SJSA1 (cell line): ENCODE measurements at regions not wholly inside any gene's neighbourhood (a gene's known extent, or its start where the extent isn't known, plus 50 kb on each side); places are given as distances from the start of the nearest gene placed in this dataset.

Experiments used
- DNase-seq, 2 experiments: peaks; one replicate each; pipeline ENCODE4 v3.0.0-alpha.2; 2015 to 2020; ENCODE audit warnings: low spot score in 2 of 2, low read depth in 1 of 2
- H3K27ac ChIP-seq: fragments of 250-450 bp; sonication (Bioruptor Pico); 2 replicates; pipeline ENCODE4 v1.5.1; 2020; ENCODE audit warnings: mild to moderate bottlenecking, moderate library complexity
- H3K27me3 ChIP-seq: fragments of 250-450 bp; sonication (Bioruptor Pico); replicated peaks from 2 replicates; pipeline ENCODE4 v1.5.1; 2020; ENCODE audit warnings: mild to moderate bottlenecking, moderate library complexity
- H3K36me3 ChIP-seq: fragments of 250-450 bp; sonication (Bioruptor Pico); 2 replicates; pipeline ENCODE4 v1.5.1; 2020; ENCODE audit warnings: mild to moderate bottlenecking
- H3K4me1 ChIP-seq: fragments of 250-450 bp; sonication (Bioruptor Pico); replicated peaks from 2 replicates; pipeline ENCODE4 v1.6.1; 2021; ENCODE audit warnings: mild to moderate bottlenecking
- H3K4me3 ChIP-seq: fragments of 250-450 bp; sonication (Bioruptor Pico); 2 replicates; pipeline ENCODE4 v1.5.1; 2020; ENCODE audit warnings: mild to moderate bottlenecking
- H3K9me3 ChIP-seq: fragments of 250-450 bp; sonication (Bioruptor Pico); replicated peaks from 2 replicates; pipeline ENCODE4 v1.5.1; 2020; ENCODE audit warnings: mild to moderate bottlenecking

DNA sequence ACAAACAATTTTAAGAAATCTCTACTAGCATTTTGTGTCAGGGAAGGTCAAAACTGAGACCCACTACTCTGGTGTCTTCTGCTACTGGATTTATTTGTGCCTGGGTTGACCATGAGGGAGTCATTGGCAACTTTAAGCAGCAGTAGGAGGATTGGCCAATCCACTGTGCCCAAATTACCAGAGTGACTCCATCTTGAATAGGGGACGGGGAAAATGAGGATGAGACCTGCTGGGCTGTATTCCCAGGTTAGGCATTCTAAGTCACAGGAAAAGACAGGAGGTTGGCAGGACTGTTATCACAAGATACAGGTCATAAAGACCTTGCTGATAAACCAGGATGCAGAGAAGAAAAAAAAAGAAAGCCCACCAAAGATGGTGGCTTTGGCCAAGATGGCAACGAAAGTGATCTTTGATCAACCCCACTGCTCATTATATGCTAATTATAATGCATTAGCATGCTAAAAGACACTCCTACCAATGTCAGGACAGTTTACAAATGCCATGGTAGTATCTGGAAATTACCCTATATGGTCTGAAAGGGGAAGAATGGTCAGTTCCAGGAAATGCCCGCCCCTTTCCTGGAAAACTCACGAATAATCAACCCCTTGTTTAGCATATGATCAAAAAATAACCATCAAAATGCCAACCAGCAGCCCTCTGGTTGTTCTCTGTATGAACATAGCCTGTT lies 200.9 kb downstream of the LTN1 start:
- no peak for DNase-seq
- H3K27me3 ChIP-seq, result no peaks in the 10 kb centered on the region
- no peaks in the 10 kb centered on the region for H3K36me3 ChIP-seq
- H3K9me3 ChIP-seq, result no peaks in the 10 kb centered on the region
- H3K27ac ChIP-seq, result no peak overlapping the region
- peaks cover 3% of the 10 kb centered on the region; the same call in 1 of the 2 replicates for H3K4me1 ChIP-seq
- no peak overlapping the region for H3K4me3 ChIP-seq

DNA sequence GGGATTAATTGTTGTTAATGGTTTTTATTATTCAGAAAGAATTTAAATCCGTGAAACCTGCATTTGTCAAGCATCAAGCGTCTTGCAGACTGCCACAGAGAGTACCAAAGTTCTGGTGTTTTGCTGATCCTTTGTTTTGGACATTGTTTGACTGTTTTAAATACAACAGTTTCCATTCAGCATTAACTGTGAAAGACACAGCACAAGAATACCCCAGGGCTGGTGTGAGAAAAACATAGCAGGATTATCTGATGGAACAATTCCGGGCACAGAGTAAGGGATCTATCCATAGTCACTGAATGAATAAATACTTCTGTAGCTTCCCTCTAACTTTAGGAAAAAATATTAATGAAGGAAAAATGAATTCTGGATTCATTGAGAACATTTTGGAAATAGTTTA lies 202.3 kb downstream of the LTN1 start:
- DNase-seq, result no peak
- Histone ChIP-seq H3K27ac (no peak overlapping the region), H3K4me1 (peaks cover 3% of the 10 kb centered on the region; the same call in 1 of the 2 replicates), H3K4me3 (no peak overlapping the region), H3K9me3 (0 out of 2 replicates have a peak, but pooled peaks cover 2% of the 10 kb centered on the region), H3K36me3 (no peaks in the 10 kb centered on the region), H3K27me3 (no peaks in the 10 kb centered on the region)

DNA sequence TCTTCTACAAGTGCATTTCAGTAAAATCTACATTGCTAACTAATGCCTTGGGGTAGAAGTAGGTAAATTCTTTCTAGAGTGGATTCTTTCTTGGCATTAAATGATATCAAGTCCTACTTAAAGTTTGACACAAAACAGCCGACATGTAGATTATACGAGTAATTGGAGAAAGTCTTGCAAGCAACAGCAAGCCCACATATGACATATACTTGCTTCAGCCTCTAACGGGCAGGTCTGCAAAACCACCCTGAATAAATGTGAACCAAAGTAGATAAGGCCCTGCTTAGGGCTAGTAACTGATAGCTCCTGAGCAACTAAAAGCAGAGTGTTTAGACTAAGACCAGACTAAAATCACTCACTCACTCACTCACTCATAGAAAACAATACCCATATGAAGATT lies 203.2 kb downstream of the LTN1 start:
- no peak for DNase-seq
- Histone ChIP-seq H3K36me3 (no peaks in the 10 kb centered on the region), H3K9me3 (0 out of 2 replicates have a peak, but pooled peaks cover 2% of the 10 kb centered on the region), H3K27ac (no peak overlapping the region), H3K27me3 (no peaks in the 10 kb centered on the region), H3K4me3 (no peak overlapping the region), H3K4me1 (peaks cover 3% of the 10 kb centered on the region; the same call in 1 of the 2 replicates)

DNA sequence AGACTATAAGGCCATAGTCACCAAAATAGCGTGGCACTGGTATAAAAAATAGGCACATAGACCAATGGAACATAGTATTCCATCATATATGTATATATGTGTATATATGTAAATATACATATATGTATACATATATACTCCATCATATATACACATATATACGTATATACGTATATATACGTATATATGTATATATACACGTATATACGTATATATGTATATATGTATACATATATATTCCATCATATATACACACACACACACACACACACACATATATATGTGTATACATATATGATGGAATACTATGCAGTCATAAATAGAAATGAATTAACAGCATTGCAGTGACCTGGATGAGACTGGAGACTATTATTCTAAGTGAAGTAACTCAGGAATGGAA lies 204.6 kb downstream of the LTN1 start:
- H3K27ac ChIP-seq, result no peak overlapping the region
- H3K27me3 ChIP-seq, result no peaks in the 10 kb centered on the region
- no peaks in the 10 kb centered on the region for H3K4me1 ChIP-seq
- no peaks in the 10 kb centered on the region for H3K36me3 ChIP-seq
- DNase-seq, result no peak
- H3K9me3 ChIP-seq, result 0 out of 2 replicates have a peak, but pooled peaks cover 2% of the 10 kb centered on the region
- H3K4me3 ChIP-seq, result no peak overlapping the region

DNA sequence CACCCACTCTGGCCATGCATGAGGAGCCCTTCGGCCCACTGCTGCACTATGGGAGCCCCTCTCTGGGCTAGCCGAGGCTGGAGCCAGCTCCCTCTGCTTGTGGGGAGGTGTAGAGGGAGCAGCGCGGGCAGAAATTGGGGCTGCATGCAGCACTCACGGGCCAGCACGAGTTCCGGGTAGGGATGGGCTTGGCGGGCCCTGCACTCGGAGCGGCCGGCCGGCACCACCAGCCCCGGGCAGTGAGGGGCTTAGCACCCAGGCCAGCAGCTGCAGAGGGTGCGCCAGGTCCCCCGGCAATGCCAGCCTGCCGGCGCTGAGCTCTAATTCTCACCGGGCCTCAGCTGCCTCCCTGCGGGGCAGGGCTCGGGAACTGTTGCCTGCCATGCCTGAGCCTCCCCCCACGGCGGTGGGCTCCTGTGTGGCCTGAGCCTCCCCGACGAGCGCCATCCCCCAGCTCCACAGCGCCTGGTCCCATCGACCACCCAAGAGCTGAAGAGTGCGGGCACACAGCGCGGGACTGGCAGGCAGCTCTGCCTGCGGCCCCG lies 209.0 kb downstream of the LTN1 start:
- no peaks in the 10 kb centered on the region for H3K36me3 ChIP-seq
- H3K4me3 ChIP-seq, result no peak overlapping the region
- no peak overlapping the region for H3K27ac ChIP-seq
- H3K4me1 ChIP-seq, result no peaks in the 10 kb centered on the region
- 0 out of 2 replicates have a peak, but pooled peaks cover 2% of the 10 kb centered on the region for H3K9me3 ChIP-seq
- no peaks in the 10 kb centered on the region for H3K27me3 ChIP-seq
- DNase-seq, result no peak

DNA sequence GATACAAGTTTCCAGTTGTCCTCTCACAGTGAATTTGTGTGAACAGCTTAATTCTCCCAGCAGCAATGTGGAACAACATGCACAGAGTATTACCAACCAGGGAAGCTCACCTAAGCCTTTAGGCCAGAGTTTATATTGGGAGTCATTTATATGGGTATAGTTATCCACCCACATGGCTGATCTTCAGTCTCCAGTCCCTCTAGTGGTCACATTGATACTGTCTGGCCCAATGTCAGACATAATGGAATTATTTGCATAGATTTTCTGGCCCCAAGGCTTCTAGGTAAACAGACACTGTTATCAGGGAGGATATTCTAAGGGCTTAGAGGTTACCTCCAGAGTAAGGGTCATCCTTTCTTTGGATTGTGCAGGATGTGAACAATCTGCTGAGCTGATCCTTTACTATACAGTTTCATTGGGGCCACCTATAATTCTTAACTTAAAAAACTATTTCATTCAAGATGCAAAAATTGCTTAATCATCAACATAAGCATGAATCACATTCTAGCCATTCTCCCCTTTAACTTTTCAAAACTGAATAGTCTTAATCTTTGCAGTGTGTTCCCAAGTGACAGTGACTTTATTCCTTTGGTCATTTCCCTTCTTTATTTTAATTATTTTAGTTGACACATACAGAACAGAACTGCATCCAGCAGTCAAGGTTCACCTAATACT lies 210.9 kb downstream of the LTN1 start:
- no peaks in the 10 kb centered on the region for H3K27me3 ChIP-seq
- H3K36me3 ChIP-seq, result no peaks in the 10 kb centered on the region
- H3K4me1 ChIP-seq, result no peaks in the 10 kb centered on the region
- DNase-seq, result peak in 1 of 2 experiments; percentile 10
- H3K4me3 ChIP-seq, result no peak overlapping the region
- no peak overlapping the region for H3K27ac ChIP-seq
- H3K9me3 ChIP-seq, result 0 out of 2 replicates have a peak, but pooled peaks cover 2% of the 10 kb centered on the region

DNA sequence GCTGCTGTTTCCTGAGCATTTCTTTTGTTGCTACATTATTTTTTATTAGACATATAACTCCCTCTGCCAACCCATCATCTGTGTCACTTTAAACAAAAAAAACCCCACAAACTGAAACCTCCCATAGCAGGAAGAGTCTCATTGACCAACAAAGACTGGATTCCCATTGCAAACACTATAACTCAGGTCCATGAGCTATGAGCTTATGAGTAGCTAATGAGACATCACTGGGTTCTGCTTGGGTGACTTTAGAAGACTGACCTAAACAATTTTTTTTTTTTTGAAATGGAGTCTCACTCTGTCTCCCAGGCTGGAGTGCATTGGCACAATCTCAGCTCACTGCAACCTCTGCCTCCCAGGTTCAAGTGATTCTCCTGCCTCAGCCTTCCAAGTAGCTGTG lies 212.8 kb downstream of the LTN1 start:
- no peaks in the 10 kb centered on the region for H3K36me3 ChIP-seq
- no peak for DNase-seq
- H3K4me1 ChIP-seq, result no peaks in the 10 kb centered on the region
- no peak overlapping the region for H3K27ac ChIP-seq
- no peaks in the 10 kb centered on the region for H3K9me3 ChIP-seq
- H3K27me3 ChIP-seq, result no peaks in the 10 kb centered on the region
- H3K4me3 ChIP-seq, result no peak overlapping the region

DNA sequence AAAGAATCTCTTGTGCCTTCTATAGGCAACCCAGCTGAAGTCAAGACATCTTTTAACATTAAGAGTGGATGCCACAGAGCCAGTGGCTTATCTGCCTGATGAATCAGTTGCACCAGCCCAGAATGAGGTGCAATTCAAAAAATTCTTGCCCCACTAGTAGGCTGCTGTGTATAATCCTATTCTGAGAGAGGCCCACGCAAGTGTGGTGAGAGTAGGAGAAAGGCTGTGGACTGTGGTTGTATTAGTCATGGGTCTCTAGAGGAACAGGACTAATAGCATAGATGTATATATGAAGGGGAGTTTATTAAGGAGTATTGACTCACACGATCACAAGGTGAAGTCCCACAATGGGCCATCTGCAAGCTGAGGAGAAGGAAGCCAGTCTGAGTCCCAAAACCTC lies 216.4 kb downstream of the LTN1 start:
- no peak for DNase-seq
- H3K27ac ChIP-seq, result no peak overlapping the region
- H3K36me3 ChIP-seq, result no peaks in the 10 kb centered on the region

DNA sequence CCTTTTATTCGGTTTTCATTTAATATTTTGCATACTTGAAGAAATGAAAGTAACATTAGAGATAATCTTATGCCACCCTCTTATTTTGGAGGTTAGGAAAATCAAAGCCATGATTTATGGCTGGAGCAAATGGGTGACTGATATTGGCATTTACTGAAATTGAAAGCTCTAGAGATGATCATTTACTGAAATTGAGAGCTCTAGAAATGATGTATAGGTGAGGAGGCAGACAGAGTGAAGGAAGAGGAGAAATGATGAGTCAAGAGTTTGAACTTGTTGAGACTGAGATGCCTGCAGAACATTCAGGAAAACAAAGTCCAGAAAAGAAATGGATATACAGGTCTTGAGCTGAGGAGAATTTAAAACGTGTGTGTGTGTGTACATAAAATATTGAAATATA lies 217.6 kb downstream of the LTN1 start:
- Histone ChIP-seq H3K4me1 (peaks cover 7% of the 10 kb centered on the region; the same call in 1 of the 2 replicates), H3K27me3 (no peaks in the 10 kb centered on the region), H3K9me3 (no peaks in the 10 kb centered on the region), H3K36me3 (no peaks in the 10 kb centered on the region), H3K4me3 (no peak overlapping the region), H3K27ac (no peak overlapping the region)
- DNase-seq, result no peak

More for the DNA sequence above, 216.4 kb downstream of the LTN1 start:
- H3K4me3 ChIP-seq, result no peak overlapping the region
- no peaks in the 10 kb centered on the region for H3K9me3 ChIP-seq
- H3K4me1 ChIP-seq, result peaks cover 7% of the 10 kb centered on the region; the same call in 1 of the 2 replicates
- no peaks in the 10 kb centered on the region for H3K27me3 ChIP-seq

DNA sequence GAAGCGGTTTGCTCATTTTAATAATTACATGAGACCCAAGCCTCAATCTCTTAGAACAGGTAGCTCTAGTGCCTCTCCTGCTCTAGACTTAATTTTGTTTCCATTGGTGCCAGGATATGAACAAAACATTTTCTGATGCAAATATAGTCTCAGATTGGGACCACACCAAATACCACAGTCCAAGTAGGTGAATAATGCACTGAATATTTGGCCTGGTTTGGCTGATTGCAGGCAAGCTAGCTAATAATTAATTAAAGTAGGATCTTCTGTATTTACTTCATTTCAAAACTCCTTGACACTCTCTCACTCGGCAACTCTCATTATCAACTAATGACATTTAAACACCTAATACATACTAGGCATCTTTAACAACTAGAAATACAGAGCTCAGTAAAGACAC lies 219.6 kb downstream of the LTN1 start:
- no peaks in the 10 kb centered on the region for H3K36me3 ChIP-seq
- DNase-seq, result no peak
- no peak overlapping the region for H3K4me3 ChIP-seq
- H3K4me1 ChIP-seq, result peaks cover 7% of the 10 kb centered on the region; the same call in 1 of the 2 replicates
- H3K9me3 ChIP-seq, result no peaks in the 10 kb centered on the region
- no peak overlapping the region for H3K27ac ChIP-seq
- H3K27me3 ChIP-seq, result no peaks in the 10 kb centered on the region

DNA sequence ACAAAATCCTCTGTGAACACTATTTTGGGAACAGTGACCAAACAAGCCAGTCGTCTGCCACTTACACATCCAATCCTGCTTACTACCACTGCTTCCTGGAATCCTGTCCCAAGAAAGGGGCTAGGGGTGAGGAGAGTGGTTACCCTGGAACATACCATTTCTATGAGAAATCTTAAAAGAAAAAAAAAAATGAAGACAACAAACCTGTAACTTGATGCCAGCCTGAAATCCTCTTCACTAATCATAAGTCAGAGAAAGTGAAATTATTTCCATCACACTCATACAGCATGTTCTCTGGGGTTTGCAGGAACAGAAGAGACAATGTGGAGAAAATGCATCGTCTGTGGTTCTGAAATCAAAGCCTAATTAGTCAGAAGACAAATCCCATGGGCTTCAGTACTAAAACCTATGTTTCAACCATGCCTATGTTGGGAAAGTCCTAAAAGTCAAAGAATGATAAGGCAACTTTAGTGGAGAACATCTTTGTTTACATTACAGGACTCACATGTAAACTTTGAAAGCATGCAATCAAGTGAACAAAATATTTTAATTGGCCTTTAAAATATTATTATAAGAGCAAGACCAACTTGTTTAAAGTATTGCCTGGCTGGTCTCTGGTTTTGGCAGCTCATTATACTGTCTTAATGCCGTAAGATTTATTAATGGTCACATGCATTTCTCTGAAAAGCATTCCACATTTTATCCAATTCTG lies 220.7 kb downstream of the LTN1 start:
- Histone ChIP-seq H3K36me3 (no peaks in the 10 kb centered on the region), H3K27ac (no peak overlapping the region), H3K4me1 (peaks cover 7% of the 10 kb centered on the region; the same call in 1 of the 2 replicates), H3K27me3 (no peaks in the 10 kb centered on the region), H3K4me3 (no peak overlapping the region), H3K9me3 (no peaks in the 10 kb centered on the region)
- peak in 1 of 2 experiments; percentile 22 for DNase-seq

DNA sequence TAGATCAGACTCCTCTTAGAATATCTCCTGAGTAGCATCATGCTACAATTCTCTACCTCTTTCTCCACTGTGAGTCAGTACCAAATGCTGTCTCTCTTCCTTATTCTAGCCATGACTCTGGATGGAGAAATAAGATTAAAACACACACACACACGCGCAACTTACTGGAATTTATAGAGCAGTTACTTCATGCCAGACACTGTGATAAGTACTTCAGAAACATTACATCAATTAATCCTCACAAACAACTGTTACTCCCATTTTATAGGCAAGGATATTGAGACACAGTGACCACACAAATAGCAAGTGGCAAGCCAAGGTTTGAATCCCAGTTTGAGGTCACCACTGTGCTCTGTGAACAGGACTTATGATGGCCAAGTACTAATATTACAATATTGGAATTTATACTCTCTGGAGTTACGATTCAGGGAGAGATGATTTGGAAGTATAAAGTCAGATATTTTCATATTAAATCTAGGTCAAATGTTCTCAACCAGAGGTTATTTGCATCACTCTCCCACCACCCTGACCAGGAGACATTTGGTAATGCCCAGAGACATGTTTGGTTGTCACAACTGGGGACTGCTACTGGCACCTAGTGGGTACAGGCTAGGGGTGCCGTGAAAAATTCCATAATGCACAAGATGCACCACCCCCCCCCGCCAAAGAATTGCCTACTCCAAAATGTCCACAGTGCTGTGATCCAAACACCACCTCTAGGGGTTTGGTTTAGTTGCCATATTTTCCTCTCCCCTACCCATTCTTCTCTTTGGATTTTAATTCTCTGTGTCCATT lies 221.6 kb downstream of the LTN1 start:
- H3K36me3 ChIP-seq, result no peaks in the 10 kb centered on the region
- no peak overlapping the region for H3K4me3 ChIP-seq
- H3K27me3 ChIP-seq, result no peaks in the 10 kb centered on the region
- no peak overlapping the region for H3K27ac ChIP-seq
- DNase-seq, result no peak
- peaks cover 7% of the 10 kb centered on the region; the same call in 1 of the 2 replicates for H3K4me1 ChIP-seq
- no peaks in the 10 kb centered on the region for H3K9me3 ChIP-seq

DNA sequence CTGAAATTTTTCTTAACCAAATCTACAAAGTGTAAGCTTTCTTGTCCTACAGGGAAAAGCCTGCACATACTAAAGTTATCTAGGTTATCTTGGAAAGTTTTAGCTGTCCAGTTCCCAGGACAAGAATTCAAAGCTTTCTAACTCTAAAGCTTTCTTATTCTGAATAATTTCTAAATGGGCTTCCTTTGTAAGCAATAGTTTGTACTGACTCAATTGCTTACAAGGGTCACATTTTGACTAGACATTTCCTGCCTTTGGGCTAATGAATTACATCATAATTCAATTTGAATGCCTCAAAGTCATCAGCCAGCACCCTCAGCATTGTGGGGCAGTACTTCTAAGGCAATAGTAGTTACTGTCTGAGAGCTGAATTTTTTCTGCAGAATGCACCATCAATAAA lies 223.0 kb downstream of the LTN1 start:
- Histone ChIP-seq H3K27me3 (no peaks in the 10 kb centered on the region), H3K4me3 (no peak overlapping the region), H3K36me3 (no peaks in the 10 kb centered on the region), H3K27ac (no peak overlapping the region), H3K9me3 (no peaks in the 10 kb centered on the region), H3K4me1 (peaks cover 7% of the 10 kb centered on the region; the same call in 1 of the 2 replicates)
- no peak for DNase-seq
